Stimulated activated CD4-positive, alpha-beta T cell treated with anti-CD3 and anti-CD28 coated beads, Interleukin-4, amount 100 ng/mL, for 1 hour (primary cell): ENCODE measurements at regions not wholly inside any gene's neighbourhood (a gene's known extent, or its start where the extent isn't known, plus 50 kb on each side); places are given as distances from the start of the nearest gene placed in this dataset.
"Not testable (repeated sequence)": the region's sequence is repeated elsewhere in the genome, so short reads cannot be mapped to it uniquely, and the experiment has no call there.

ENCODE experiments used
- DNase-seq: peaks from one replicate; pipeline ENCODE4 v3.0.0-alpha.2; 2020

GRCh38 chr7:65145008-65145407 lies 138.5 kb upstream of the ERV3-1 start:
- not testable (repeated sequence) for DNase-seq

- DNase-seq: not testable (repeated sequence)
Observed at GRCh38 chr7:65144557-65144956, 138.1 kb upstream of the ERV3-1 start.

- DNase-seq: not testable (repeated sequence)
Observed at GRCh38 chr7:65144119-65144518, 137.6 kb upstream of the ERV3-1 start.

- DNase-seq: not testable (repeated sequence)
Observed at GRCh38 chr7:65141894-65142293, 135.4 kb upstream of the ERV3-1 start.

- not testable (repeated sequence) for DNase-seq
Observed at GRCh38 chr7:65141405-65141778, 134.9 kb upstream of the ERV3-1 start.

GRCh38 chr7:65140543-65141404 lies 134.3 kb upstream of the ERV3-1 start:
- not testable (repeated sequence) for DNase-seq

GRCh38 chr7:65136850-65137249 lies 130.4 kb upstream of the ERV3-1 start:
- not testable (repeated sequence) for DNase-seq

GRCh38 chr7:65133087-65133486 lies 126.6 kb upstream of the ERV3-1 start:
- DNase-seq: not testable (repeated sequence)

GRCh38 chr7:65132256-65132655 lies 125.8 kb upstream of the ERV3-1 start:
- not testable (repeated sequence) for DNase-seq

GRCh38 chr7:65127364-65127763 lies 120.9 kb upstream of the ERV3-1 start:
- DNase-seq: not testable (repeated sequence)

GRCh38 chr7:65124600-65124999 lies 118.1 kb upstream of the ERV3-1 start:
- not testable (repeated sequence) for DNase-seq

- not testable (repeated sequence) for DNase-seq
Observed at GRCh38 chr7:65105650-65106203, 99.2 kb upstream of the ERV3-1 start.

- DNase-seq: not testable (repeated sequence)
Observed at GRCh38 chr7:65100499-65100898, 94.0 kb upstream of the ERV3-1 start.

- DNase-seq: not testable (repeated sequence)
Observed at GRCh38 chr7:65081669-65082055, 75.2 kb upstream of the ERV3-1 start.

- DNase-seq: peak; percentile 86
Observed at GRCh38 chr7:65080799-65081668, 74.5 kb upstream of the ERV3-1 start.

GRCh38 chr7:65074959-65075358 lies 68.5 kb upstream of the ERV3-1 start:
- DNase-seq: not testable (repeated sequence)

- DNase-seq: not testable (repeated sequence)
Observed at GRCh38 chr7:65073160-65073559, 66.7 kb upstream of the ERV3-1 start.

- not testable (repeated sequence) for DNase-seq
Observed at GRCh38 chr7:65071854-65072431, 65.5 kb upstream of the ERV3-1 start.

GRCh38 chr7:65069476-65069875 lies 63.0 kb upstream of the ERV3-1 start:
- not testable (repeated sequence) for DNase-seq

- not testable (repeated sequence) for DNase-seq
Observed at GRCh38 chr7:65062566-65062965, 56.1 kb upstream of the ERV3-1 start.

GRCh38 chr7:65059247-65059646 lies 52.8 kb upstream of the ERV3-1 start:
- not testable (repeated sequence) for DNase-seq
